GM12878 (cell line): ENCODE measurements at regions not wholly inside any gene's neighbourhood (a gene's known extent, or its start where the extent isn't known, plus 50 kb on each side); places are given as distances from the start of the nearest gene placed in this dataset.

Source experiments
- ATAC-seq: fragments of 200-7000 bp; cut with Tn5 transposase; 3 replicates; pipeline ENCODE4 v1.9.1; 2020; ENCODE audit warnings: mild to moderate bottlenecking, moderate library complexity
- BruUV-seq: library from RNA; stranded (reverse); fragments of 400-500 nt; replicated peaks from 2 replicates; lab custom pipeline; 2021; lab: Mats Ljungman, UMichigan
- CTCF ChIA-PET: fragments of 300-600 bp; sonication (Branson Sonifier 250); formaldehyde crosslinking; extraction: SDS; loops from one replicate; lab custom pipeline; 2021; ENCODE audit warnings: inconsistent platforms; lab: Yijun Ruan, JAX
- POLR2A ChIA-PET: fragments of 350-600 bp; formaldehyde crosslinking; extraction: SDS; loops from one replicate; lab custom pipeline; 2021; ENCODE audit warnings: inconsistent platforms; lab: Charles Lee
- RAD21 ChIA-PET: fragments of 300-600 bp; sonication (Branson Sonifier 250); formaldehyde crosslinking; loops from one replicate; lab custom pipeline; 2023; ENCODE audit warnings: antibody characterized with exemption; ENCODE audit not compliant: unreplicated experiment; lab: Charles Lee
- SMC1A ChIA-PET: fragments of 300-600 bp; sonication (Branson Sonifier 250); formaldehyde crosslinking; loops from one replicate; lab custom pipeline; 2023; ENCODE audit not compliant: unreplicated experiment, uncharacterized antibody; lab: Charles Lee
- DNase-seq: peaks from one replicate; pipeline ENCODE4 v3.0.0-alpha.2; 2011; ENCODE audit warnings: low read depth, low spot score
- FAIRE-seq: peaks from 3 replicates; lab custom pipeline; 2011; peaks lifted over from hg19 to GRCh38; lab: Jason Lieb, UNC
- H2AFZ ChIP-seq: 2 replicates; pipeline ENCODE4 v1.6.0; 2011; ENCODE audit warnings: low read depth, low read length, control low read depth; ENCODE audit not compliant: control insufficient read depth
- H3K27ac ChIP-seq: 2 replicates; pipeline ENCODE4 v1.5.1; 2011; ENCODE audit warnings: control low read depth; ENCODE audit not compliant: control insufficient read depth, insufficient read depth
- H3K27me3 ChIP-seq, 2 experiments: replicated peaks in 1 of 2; 2 replicates each; pipeline versions ENCODE4 v1.6.0 to v1.6.1; 2011; ENCODE audit warnings: low read length in 1 of 2; ENCODE audit not compliant: control insufficient read depth in 2 of 2, insufficient read depth in 2 of 2
- H3K36me3 ChIP-seq, 2 experiments: 2 replicates each; pipeline ENCODE4 v1.5.1; 2011; ENCODE audit warnings: low read length in 1 of 2; ENCODE audit not compliant: control insufficient read depth in 2 of 2, insufficient read depth in 2 of 2
- H3K4me1 ChIP-seq: 2 replicates; pipeline ENCODE4 v1.6.1; 2011; ENCODE audit warnings: mild to moderate bottlenecking, low read length, moderate library complexity, mixed read lengths; ENCODE audit not compliant: control insufficient read depth, insufficient read depth
- H3K4me2 ChIP-seq: 2 replicates; pipeline ENCODE4 v1.6.0; 2011; ENCODE audit warnings: control low read depth; ENCODE audit not compliant: control insufficient read depth, insufficient read depth
- H3K4me3 ChIP-seq: fragments of 200-600 bp; sonication (generic); 2 replicates; pipeline ENCODE4 v1.5.1; 2016
- H3K79me2 ChIP-seq: 2 replicates; pipeline ENCODE4 v1.6.0; 2011; ENCODE audit warnings: low read length; ENCODE audit not compliant: control insufficient read depth, insufficient read depth
- H3K9ac ChIP-seq: 2 replicates; pipeline ENCODE4 v1.8.0; 2011; ENCODE audit warnings: low read length, control low read depth, mixed read lengths; ENCODE audit not compliant: control insufficient read depth, insufficient read depth
- H3K9me3 ChIP-seq: replicated peaks from 3 replicates; pipeline ENCODE4 v1.5.1; 2011; ENCODE audit warnings: mild to moderate bottlenecking, low read length; ENCODE audit not compliant: control insufficient read depth, insufficient read depth
- H4K20me1 ChIP-seq: 2 replicates; pipeline ENCODE4 v1.6.0; 2011; ENCODE audit not compliant: control insufficient read depth, insufficient read depth
- ATF7 ChIP-seq: fragments of 450-650 bp; IDR thresholded peaks from 2 replicates; pipeline ENCODE4 v1.6.1; 2016; ENCODE audit warnings: low read depth, mild to moderate bottlenecking
- MYC ChIP-seq: IDR thresholded peaks from 2 replicates; pipeline ENCODE4 v1.6.1; 2011; ENCODE audit warnings: mild to moderate bottlenecking, low read length, moderate library complexity, inconsistent platforms; ENCODE audit not compliant: insufficient read depth, insufficient replicate concordance, insufficient read length, severe bottlenecking
- NRF1 ChIP-seq: conservative IDR thresholded peaks from 2 replicates; pipeline ENCODE4 v1.6.1; 2011; ENCODE audit warnings: mild to moderate bottlenecking, low read depth, low read length, improper control_type of control experiment
- ZNF207 ChIP-seq: fragments of 450-650 bp; IDR thresholded peaks from 2 replicates; pipeline ENCODE4 v1.6.1; 2014; ENCODE audit warnings: antibody characterized with exemption, mild to moderate bottlenecking, borderline replicate concordance
- ZNF24 ChIP-seq: fragments of 450-650 bp; IDR thresholded peaks from 2 replicates; pipeline ENCODE4 v1.6.1; 2017; ENCODE audit warnings: antibody characterized with exemption, mild to moderate bottlenecking
- WGBS: methylation state at CpG from one replicate; pipeline ENCODE4 v1.1.6; 2016; ENCODE audit warnings: low lambda C conversion rate; ENCODE audit not compliant: insufficient replicate concordance, insufficient coverage; ENCODE audit errors: missing lambda C conversion rate; 5-methylcytosine and 5-hydroxymethylcytosine counted together
- in situ Hi-C: fragments of 300-500 bp; cut with MboI; formaldehyde crosslinking; loops from 9 replicates; pipeline ENCODE4 v1.14.3; 2018; ENCODE audit warnings: mixed read lengths
- intact Hi-C: fragments of 100-400 bp; cut with micrococcal nuclease; formaldehyde crosslinking; loops from one replicate; pipeline ENCODE4 v1.14.2; 2022; ENCODE audit not compliant: unreplicated experiment
- TF ChIP-seq, protein P1 (sequence below): IDR thresholded peaks from 2 replicates; pipeline ENCODE4 v1.6.1; 2012; ENCODE audit warnings: low read length, inconsistent platforms
- TF ChIP-seq, protein P2 (sequence below): IDR thresholded peaks from 2 replicates; pipeline ENCODE4 v1.6.1; 2012; ENCODE audit warnings: mild to moderate bottlenecking, low read depth, low read length
- TF ChIP-seq, protein P3 (sequence below): fragments of 450-650 bp; IDR thresholded peaks from 2 replicates; pipeline ENCODE4 v1.6.1; 2016; ENCODE audit warnings: mild to moderate bottlenecking

DNA sequence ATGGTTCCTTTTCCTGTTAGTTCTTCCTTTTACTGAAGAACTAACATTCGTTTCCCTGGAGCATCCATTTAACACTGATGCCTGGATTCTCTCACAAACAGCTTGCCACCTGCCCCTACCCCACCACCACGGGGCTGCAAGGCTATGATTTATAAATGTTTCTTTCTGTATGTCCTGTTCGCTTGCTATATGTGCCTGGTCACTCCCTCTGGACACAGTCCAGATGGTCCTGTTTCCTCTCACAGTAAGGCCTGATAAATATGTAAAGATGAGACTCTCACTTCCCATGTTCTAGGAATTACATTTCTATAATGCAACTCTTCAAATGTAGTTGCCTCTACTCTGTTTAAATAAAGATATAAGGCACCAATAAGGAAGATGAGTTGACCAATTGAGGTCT is 146.4 kb upstream of the SHB start:
- no peak for DNase-seq
- 0% methylated on average over 3 of the region's 3 CpGs for WGBS
- intact Hi-C loops: no loop called here
- no peaks in the 10 kb centered on the region for H3K9me3 ChIP-seq
- no peaks in the 10 kb centered on the region for H3K79me2 ChIP-seq
- ChIA-PET POLR2A (no interaction called here), RAD21 (interaction anchor here (2.4 kb wide), 1 partner anchor 11 kb away, joined by 12 read pairs; no protein-coding TSS in a partner anchor), CTCF (interaction anchor here (0.6 to 1.5 kb wide), 2 partner anchors 30 to 127 kb away, joined by 3 to 4 read pairs; no protein-coding TSS in a partner anchor), SMC1A (interaction anchor here (1.2 to 1.9 kb wide), 3 partner anchors 21 to 128 kb away, joined by 3 to 7 read pairs (median 3); no protein-coding TSS in a partner anchor)
- in situ Hi-C loops: no loop called here
- H2AFZ ChIP-seq: no peak overlapping the region
- H3K4me2 ChIP-seq: no peak overlapping the region
- no peaks in the 10 kb centered on the region for H3K27me3 ChIP-seq
- no peak for ATAC-seq
- BruUV-seq: no TSS peak
- no peak overlapping the region for H3K9ac ChIP-seq
- FAIRE-seq: no peak
- no peak overlapping the region for H3K4me3 ChIP-seq
- H3K27ac ChIP-seq: no peak overlapping the region
- no peaks in the 10 kb centered on the region for H4K20me1 ChIP-seq
- H3K4me1 ChIP-seq: no peaks in the 10 kb centered on the region
- TF ChIP-seq ZNF24 (no peak), MYC (no peak)
- TF ChIP-seq, protein P1, sequence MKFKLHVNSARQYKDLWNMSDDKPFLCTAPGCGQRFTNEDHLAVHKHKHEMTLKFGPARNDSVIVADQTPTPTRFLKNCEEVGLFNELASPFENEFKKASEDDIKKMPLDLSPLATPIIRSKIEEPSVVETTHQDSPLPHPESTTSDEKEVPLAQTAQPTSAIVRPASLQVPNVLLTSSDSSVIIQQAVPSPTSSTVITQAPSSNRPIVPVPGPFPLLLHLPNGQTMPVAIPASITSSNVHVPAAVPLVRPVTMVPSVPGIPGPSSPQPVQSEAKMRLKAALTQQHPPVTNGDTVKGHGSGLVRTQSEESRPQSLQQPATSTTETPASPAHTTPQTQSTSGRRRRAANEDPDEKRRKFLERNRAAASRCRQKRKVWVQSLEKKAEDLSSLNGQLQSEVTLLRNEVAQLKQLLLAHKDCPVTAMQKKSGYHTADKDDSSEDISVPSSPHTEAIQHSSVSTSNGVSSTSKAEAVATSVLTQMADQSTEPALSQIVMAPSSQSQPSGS: no peak
- H3K36me3 ChIP-seq: no peaks in the 10 kb centered on the region

DNA sequence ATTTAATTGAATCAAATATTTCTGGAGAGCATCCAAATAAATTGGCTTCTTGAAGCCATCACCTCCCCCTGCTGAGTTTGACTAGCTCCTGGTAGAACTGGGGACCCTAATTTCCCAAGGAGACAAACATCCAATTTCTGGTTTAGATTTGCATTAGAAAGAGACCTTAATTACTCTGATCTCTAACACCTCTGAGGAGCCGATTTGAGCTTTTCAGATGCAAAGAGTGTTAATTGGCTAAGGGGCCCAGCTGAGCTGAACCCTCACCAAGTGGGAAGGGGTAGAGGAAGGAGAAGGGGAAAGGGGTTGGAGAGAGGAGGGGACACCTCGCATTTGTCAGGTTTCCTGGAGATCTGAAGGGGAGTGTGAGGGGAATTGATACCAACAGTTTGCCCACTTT is 145.4 kb upstream of the SHB start:
- no peak for DNase-seq
- Histone ChIP-seq H2AFZ (no peak overlapping the region), H4K20me1 (no peaks in the 10 kb centered on the region), H3K4me1 (no peaks in the 10 kb centered on the region), H3K9me3 (no peaks in the 10 kb centered on the region), H3K36me3 (no peaks in the 10 kb centered on the region), H3K79me2 (no peaks in the 10 kb centered on the region), H3K9ac (no peak overlapping the region), H3K4me3 (no peak overlapping the region), H3K27ac (no peak overlapping the region), H3K4me2 (no peak overlapping the region), H3K27me3 (no peaks in the 10 kb centered on the region)
- in situ Hi-C loops (no loop called here), intact Hi-C loops (no loop called here)
- ATAC-seq: no peak
- WGBS: 18% methylated on average over 2 of the region's 2 CpGs
- ChIA-PET POLR2A (no interaction called here), RAD21 (interaction anchor here (1.0 to 1.1 kb wide), 2 partner anchors 13 to 43 kb away, joined by 3 read pairs; no protein-coding TSS in a partner anchor), CTCF (interaction anchor here (0.7 to 0.9 kb wide), 2 partner anchors 13 to 127 kb away, joined by 3 read pairs; no protein-coding TSS in a partner anchor), SMC1A (interaction anchor here (0.7 to 1.6 kb wide), 4 partner anchors 13 to 303 kb away, joined by 3 to 5 read pairs (median 5); no protein-coding TSS in a partner anchor)
- BruUV-seq: no TSS peak
- no peak for FAIRE-seq
- TF ChIP-seq ZNF207 (no peak), ATF7 (no peak), NRF1 (no peak)
- TF ChIP-seq, protein P2, sequence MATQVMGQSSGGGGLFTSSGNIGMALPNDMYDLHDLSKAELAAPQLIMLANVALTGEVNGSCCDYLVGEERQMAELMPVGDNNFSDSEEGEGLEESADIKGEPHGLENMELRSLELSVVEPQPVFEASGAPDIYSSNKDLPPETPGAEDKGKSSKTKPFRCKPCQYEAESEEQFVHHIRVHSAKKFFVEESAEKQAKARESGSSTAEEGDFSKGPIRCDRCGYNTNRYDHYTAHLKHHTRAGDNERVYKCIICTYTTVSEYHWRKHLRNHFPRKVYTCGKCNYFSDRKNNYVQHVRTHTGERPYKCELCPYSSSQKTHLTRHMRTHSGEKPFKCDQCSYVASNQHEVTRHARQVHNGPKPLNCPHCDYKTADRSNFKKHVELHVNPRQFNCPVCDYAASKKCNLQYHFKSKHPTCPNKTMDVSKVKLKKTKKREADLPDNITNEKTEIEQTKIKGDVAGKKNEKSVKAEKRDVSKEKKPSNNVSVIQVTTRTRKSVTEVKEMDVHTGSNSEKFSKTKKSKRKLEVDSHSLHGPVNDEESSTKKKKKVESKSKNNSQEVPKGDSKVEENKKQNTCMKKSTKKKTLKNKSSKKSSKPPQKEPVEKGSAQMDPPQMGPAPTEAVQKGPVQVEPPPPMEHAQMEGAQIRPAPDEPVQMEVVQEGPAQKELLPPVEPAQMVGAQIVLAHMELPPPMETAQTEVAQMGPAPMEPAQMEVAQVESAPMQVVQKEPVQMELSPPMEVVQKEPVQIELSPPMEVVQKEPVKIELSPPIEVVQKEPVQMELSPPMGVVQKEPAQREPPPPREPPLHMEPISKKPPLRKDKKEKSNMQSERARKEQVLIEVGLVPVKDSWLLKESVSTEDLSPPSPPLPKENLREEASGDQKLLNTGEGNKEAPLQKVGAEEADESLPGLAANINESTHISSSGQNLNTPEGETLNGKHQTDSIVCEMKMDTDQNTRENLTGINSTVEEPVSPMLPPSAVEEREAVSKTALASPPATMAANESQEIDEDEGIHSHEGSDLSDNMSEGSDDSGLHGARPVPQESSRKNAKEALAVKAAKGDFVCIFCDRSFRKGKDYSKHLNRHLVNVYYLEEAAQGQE: no peak
- TF ChIP-seq, protein P3, sequence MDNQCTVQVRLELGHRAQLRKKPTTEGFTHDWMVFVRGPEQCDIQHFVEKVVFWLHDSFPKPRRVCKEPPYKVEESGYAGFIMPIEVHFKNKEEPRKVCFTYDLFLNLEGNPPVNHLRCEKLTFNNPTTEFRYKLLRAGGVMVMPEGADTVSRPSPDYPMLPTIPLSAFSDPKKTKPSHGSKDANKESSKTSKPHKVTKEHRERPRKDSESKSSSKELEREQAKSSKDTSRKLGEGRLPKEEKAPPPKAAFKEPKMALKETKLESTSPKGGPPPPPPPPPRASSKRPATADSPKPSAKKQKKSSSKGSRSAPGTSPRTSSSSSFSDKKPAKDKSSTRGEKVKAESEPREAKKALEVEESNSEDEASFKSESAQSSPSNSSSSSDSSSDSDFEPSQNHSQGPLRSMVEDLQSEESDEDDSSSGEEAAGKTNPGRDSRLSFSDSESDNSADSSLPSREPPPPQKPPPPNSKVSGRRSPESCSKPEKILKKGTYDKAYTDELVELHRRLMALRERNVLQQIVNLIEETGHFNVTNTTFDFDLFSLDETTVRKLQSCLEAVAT: no peak
